HG02623 (cell line): ENCODE measurements at regions not wholly inside any gene's neighbourhood (a gene's known extent, or its start where the extent isn't known, plus 50 kb on each side); places are given as distances from the start of the nearest gene placed in this dataset.
"Not testable (repeated sequence)": the region's sequence is repeated elsewhere in the genome, so short reads cannot be mapped to it uniquely, and the experiment has no call there.

ENCODE experiments used
- ATAC-seq: cut with Tn5 transposase; IDR thresholded peaks from one replicate; pipeline ENCODE4 v1.9.1; 2021; ENCODE audit warnings: moderate library complexity; ENCODE audit not compliant: unreplicated experiment

- ATAC-seq, result not testable (repeated sequence)
Observed at GRCh38 chr1:143842058-143842457, 129.7 kb downstream of the FAM72C start.

GRCh38 chr1:143839182-143839581 lies 132.6 kb downstream of the FAM72C start:
- ATAC-seq, result not testable (repeated sequence)

- not testable (repeated sequence) for ATAC-seq
Observed at GRCh38 chr1:143838598-143838929, 133.2 kb downstream of the FAM72C start.

- not testable (repeated sequence) for ATAC-seq
Observed at GRCh38 chr1:143837924-143838597, 133.7 kb downstream of the FAM72C start.

- not testable (repeated sequence) for ATAC-seq
Observed at GRCh38 chr1:143833376-143833775, 138.4 kb downstream of the FAM72C start.

GRCh38 chr1:143832379-143832716 lies 139.4 kb downstream of the FAM72C start:
- ATAC-seq, result not testable (repeated sequence)

- ATAC-seq, result not testable (repeated sequence)
Observed at GRCh38 chr1:143831479-143832378, 140.1 kb downstream of the FAM72C start.

- ATAC-seq, result not testable (repeated sequence)
Observed at GRCh38 chr1:143826162-143826561, 145.6 kb downstream of the FAM72C start.

- not testable (repeated sequence) for ATAC-seq
Observed at GRCh38 chr1:143824266-143824665, 147.5 kb downstream of the FAM72C start.

GRCh38 chr1:143820058-143820457 lies 151.7 kb downstream of the FAM72C start:
- not testable (repeated sequence) for ATAC-seq

GRCh38 chr1:143816369-143816768 lies 155.4 kb downstream of the FAM72C start:
- not testable (repeated sequence) for ATAC-seq

GRCh38 chr1:143805374-143805773 lies 166.4 kb downstream of the FAM72C start:
- not testable (repeated sequence) for ATAC-seq

GRCh38 chr1:143804707-143805356 lies 167.0 kb downstream of the FAM72C start:
- not testable (repeated sequence) for ATAC-seq

- not testable (repeated sequence) for ATAC-seq
Observed at GRCh38 chr1:143803927-143804411, 167.8 kb downstream of the FAM72C start.

- ATAC-seq, result not testable (repeated sequence)
Observed at GRCh38 chr1:143803095-143803494, 168.7 kb downstream of the FAM72C start.

- ATAC-seq, result not testable (repeated sequence)
Observed at GRCh38 chr1:143799568-143800187, 172.1 kb downstream of the FAM72C start.

GRCh38 chr1:143796369-143796768 lies 175.4 kb downstream of the FAM72C start:
- not testable (repeated sequence) for ATAC-seq

- not testable (repeated sequence) for ATAC-seq
Observed at GRCh38 chr1:143792047-143792937, 179.5 kb downstream of the FAM72C start.

- not testable (repeated sequence) for ATAC-seq
Observed at GRCh38 chr1:143786381-143786780, 185.4 kb downstream of the FAM72C start.

- ATAC-seq, result not testable (repeated sequence)
Observed at GRCh38 chr1:143785883-143786282, 185.9 kb downstream of the FAM72C start.
